Right lobe of liver (tissue), 4 donors: ENCODE measurements at regions not wholly inside any gene's neighbourhood (a gene's known extent, or its start where the extent isn't known, plus 50 kb on each side); places are given as distances from the start of the nearest gene placed in this dataset.

Source experiments
- CTCF ChIP-seq, 4 donors: fragments of 200-600 bp in 3 of 4; fragments of 450-650 bp in 1 of 4; IDR thresholded peaks; one replicate each; pipeline versions ENCODE4 v1.5.1 to v1.8.0; 2016 to 2022; ENCODE audit warnings: antibody characterized with exemption in 4 of 4, mild to moderate bottlenecking in 2 of 4
- POLR2A ChIP-seq: fragments of 450-650 bp; IDR thresholded peaks from one replicate; pipeline ENCODE4 v1.6.1; 2017; ENCODE audit warnings: antibody characterized with exemption, mild to moderate bottlenecking
- donor health status: DM: no; HTN: no; CAD: no.
- donor health status: DM: no; HTN: no; CAD: no.
- donor health status: DM: no; HTN: yes; CAD: no.

- no peak for TF ChIP-seq CTCF (IDR thresholded peaks at IDR 0.05)
- TF ChIP-seq POLR2A: peak; percentile 28
Observed at GRCh38 chr15:61327019-61327631, 98.0 kb upstream of the RORA start.
